ENCODE measurements at regions not wholly inside any gene's neighbourhood (a gene's known extent, or its start where the extent isn't known, plus 50 kb on each side); places are given as distances from the start of the nearest gene placed in this dataset.

DNA sequence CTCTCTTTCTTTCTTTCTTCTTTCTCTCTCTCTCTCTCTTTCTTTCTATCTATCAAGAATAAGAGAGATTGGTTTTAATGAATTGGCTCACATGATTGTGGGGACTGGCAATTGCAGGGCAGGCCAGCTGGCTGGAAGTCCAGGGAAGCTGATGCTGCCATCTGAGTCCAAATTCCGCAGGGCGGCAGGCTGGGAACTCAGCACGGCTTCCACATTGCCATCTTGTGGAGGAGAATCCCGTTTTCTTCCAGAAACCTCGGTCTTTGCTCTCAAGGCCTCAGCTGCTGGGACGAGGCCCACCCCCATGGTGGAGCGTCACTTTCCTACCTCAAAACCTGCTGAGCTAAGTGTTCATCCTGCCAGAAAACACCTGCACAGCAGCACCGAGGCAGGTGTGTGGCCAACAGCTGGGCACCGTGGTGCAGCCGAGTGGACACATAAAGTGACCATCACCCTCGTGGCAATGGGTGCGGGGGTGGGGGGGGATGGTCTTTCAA is 58.8 kb upstream of the SLCO4A1 start:
- no peak for DNase-seq

DNA sequence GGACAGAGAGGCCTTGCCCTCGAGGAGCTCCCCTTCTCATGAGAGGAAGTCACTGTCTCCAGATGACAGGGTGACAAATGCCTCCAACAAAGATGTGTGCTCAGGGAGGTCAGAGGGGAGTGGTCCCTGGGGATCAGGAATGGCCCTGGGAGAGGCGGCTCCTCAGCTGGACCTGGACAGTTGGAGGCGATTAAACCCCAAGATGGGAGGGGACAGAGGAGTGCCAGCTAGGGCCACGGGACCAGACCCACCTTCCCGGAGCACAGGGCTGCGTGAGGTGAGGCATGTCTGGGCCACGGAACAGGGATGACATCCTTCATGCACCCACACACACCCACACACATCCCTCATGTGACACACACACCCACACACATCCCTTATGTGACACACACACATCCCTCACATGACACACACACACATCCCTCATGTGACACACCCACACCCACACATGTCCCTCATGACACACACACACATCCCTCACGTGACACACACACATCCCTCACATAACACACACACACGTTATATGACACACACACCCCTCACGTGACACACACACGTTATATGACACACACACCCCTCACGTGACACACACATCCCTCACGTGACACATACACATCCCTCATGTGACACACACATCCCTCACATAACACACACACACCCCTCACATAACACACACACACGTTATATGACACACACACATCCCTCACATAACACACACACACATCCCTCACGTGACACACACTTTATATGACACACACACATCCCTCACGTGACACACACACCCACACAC is 57.4 kb upstream of the SLCO4A1 start:
- DNase-seq: no peak

DNA sequence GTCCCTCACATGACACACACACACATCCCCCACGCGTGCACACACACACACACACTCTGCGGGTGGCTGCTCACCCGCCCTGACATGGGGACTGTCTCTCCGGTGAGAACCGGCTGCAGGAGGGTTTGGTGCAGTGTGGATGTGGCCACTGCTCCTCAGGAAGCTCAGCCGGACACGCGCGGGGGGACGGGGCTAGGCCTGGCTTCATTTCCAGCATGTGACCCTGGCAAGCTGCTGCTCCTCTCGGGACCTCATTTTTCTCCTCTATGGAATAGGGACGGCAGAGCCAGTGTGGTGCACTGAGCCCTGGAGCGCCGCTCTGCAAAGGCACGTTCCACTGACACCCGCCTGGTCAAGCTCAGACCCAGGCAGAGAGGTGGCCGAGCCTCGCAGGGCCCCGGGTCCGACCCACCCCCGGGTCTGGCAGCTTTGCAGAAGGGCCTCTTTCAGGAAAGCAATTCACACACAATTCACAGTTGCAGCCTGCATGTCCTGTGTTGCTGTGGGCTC is 56.8 kb upstream of the SLCO4A1 start:
- DNase-seq: no peak

DNA sequence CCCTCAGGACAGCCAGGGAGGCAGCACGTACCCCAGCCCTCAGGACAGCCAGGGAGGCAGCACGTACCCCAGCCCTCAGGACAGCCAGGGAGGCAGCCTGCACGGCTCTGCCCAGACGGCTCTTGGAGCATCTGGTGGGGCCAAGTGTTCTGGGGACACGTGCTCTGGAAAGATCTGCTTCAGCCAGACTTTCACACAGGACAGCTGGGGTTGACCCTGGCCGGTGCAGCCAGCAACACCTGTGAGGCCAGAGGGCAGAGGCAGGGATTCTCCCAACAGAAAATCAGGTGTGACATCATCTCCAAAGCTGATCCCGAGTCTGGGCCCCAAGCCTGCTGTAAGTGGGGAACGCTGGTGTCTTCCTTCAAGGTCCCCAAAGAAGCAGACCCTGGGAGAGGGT is 55.5 kb upstream of the SLCO4A1 start:
- no peak for DNase-seq

DNA sequence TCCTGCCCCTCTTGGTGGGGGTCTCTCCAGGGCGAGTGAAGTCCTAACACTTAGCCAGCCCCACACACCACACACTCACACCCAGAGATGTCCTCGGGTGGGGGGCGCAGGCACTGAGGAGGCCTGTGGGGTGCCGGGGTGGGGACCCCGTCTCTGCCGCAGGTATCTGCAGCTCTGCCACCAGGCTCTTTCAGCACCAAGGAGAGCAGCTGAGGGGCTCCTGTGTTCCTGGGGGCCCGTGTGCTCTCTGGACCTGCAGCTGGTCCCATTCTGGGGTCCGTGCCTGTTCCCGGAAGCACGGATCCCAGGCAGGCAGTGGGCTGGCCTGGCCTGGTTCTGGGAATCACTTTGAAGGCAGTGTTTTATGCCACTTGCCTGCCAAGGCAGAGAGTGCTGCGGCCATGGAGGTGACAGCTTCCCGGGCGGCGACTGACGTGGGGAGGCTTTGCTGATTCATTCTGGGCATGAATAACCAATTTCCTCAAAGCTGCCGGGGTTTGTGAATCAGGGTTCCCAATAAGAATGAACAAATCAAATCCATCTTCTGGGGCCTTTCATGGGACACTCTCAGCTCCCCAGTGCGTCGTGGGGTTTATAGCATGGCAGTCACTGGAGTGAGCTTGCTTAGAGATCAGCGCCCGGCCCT is 54.4 kb upstream of the SLCO4A1 start:
- DNase-seq: no peak

DNA sequence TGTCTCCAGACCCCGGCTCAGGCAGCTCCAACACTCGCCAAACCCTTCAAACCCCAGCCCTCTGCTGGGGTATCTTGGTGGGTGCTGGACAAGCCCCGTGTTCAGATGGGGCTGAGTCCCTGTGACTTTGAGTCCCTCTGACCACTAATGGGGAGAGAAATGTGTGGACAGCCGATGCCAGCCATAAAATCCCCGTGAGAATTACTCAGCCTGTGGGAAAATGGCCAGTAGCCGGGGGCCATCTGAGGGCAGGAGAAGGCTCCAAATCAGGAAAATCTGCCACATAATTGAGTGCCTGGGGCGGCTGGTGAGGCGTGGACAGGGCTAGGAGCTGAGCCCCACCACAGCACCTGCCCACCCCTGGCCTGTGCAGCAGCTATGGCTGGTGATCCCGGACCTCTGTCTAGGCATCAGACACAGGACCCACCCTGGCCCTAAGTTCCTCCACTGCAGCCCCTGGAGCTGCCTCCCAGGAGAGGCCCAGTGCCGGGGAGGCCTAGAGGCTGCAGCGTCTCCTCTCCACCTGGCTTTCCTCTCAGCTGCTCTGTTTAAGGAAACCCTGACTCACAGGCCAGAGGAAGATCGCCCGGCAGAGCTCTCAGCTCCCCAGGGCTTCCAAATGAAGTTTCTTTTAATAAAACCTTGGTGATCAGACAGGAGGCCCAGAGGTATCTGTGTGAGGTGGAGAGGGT is 53.7 kb upstream of the SLCO4A1 start:
- DNase-seq: no peak

DNA sequence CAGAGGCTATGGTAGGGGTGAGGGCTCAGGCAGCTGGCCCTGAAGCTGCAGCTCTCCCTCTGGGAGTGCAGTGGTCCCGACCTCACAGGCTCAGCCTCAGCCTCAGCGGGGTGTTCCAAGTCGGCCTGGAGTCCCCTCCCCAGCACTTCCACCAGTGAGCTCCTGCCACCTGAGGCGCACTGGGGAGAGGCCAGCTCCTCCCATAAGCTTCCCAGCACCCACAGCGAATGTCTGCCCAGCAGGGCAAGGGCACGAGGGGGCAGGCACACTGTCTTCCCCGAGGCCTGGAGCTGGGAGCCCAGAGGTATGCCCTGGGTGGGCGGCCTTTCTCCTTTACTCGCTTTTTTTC is 53.2 kb upstream of the SLCO4A1 start:
- no peak for DNase-seq

DNA sequence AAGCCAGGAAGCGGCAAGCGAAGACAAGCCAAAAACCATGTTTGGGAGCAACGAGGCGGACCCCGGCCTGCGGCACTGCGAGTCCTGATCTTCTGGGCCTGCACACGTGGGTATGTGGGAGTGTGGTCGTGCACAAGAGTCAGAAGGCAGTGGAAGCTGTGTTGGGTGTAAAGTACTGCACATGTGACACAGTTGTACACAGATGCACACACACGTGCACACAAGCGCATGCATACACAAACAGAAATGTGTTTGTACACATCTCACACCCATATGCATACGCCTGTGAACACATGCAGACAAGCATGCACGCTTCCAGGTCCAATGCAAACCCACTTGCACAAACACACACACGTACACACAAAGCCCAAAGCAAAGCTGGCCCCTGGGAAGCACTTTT is 52.6 kb upstream of the SLCO4A1 start:
- no peak for DNase-seq

DNA sequence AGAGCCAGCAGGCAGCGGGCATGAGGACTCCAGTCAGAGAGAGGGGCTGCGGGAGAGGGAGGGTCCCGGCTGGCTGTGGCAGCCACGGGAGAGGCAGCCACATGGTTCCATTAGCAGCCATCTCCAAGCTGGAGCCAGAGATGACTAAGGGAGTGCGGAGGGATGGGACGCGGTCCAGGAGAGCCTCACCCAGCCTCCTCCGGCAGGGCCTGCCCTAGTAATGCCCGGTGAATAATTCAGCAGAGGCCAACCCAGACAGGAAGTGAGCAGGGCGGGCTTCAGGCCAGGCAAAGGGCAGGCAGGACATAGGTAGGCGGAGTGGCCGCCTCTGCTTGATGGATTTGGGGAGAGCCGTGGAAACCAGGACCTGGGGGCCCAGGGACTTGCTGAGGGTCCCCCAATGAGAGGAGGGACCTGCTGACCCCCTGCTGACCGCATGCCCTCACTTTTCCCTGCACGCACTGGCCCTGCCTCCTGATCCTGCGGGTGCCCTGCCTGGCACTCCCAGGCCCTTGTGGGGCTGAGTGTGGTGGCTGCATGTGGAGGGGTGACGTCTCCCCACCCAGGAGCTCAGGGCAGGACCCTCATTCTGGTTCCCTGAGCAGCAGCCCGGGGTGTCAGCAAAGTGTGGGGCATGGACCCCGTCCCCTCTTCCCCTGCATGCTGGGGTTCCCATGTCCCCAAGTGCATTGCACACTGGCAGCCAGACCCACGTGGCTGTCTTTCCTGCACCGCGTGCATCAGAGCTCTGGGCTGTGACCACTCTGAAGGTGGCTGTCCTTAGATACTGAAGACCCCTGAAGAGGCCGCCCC is 51.8 kb upstream of the SLCO4A1 start:
- no peak for DNase-seq

DNA sequence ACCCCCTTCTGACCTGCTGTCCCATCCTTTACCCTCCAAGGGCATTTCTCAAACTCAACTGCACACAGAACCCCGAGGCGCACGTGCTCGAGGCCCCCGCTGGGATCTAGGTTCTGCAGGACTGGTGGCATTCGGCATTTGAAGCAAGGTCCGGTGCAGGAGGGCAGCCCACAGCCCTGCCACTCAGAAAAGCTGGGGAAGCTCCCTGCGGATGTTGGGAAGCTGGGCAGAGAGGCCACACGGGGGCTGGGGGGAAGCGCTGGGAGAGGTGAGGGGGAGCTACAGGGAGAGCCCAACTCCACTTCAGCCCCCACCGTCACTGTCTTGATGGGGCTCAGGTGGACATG is 51.2 kb upstream of the SLCO4A1 start:
- no peak for DNase-seq

DNA sequence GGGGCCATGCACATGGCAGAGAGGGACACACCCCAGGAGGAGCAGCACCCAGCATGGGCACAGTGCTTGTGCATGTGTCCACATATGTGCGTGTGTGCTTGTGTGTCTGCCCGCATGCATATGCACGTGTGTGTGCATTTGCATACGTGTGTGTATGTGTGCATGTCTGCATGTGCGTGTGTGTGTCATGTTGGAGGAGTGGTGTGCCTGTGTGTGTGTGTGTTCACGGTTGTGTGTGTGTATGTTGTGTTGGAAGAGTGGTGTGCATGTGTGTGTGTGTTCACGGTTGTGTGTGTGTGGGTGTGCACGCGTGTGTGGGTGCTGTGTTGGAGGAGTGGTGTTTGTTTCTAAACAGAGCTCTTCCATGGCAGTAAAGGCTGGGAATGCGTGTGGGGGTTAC is 50.7 kb upstream of the SLCO4A1 start:
- no peak for DNase-seq
